ENCODE measurements at regions not wholly inside any gene's neighbourhood (a gene's known extent, or its start where the extent isn't known, plus 50 kb on each side); places are given as distances from the start of the nearest gene placed in this dataset.

GRCh38 chr2:60313470-60314172 lies 239.8 kb downstream of the BCL11A start:
- no peak for TF ChIP-seq EP300 (IDR thresholded peaks at IDR 0.05)
- TF ChIP-seq CTCF (IDR thresholded peaks at IDR 0.05): no peak
- TF ChIP-seq POLR2A (IDR thresholded peaks at IDR 0.05): no peak
- no peak for TF ChIP-seq POLR2AphosphoS5 (IDR thresholded peaks at IDR 0.05)
